NCI-H1092 treated with DMSO at 0.1 percent for 48 hours (cell line): ENCODE measurements at regions not wholly inside any gene's neighbourhood (a gene's known extent, or its start where the extent isn't known, plus 50 kb on each side); places are given as distances from the start of the nearest gene placed in this dataset.
"Not testable (repeated sequence)": the region's sequence is repeated elsewhere in the genome, so short reads cannot be mapped to it uniquely, and the experiment has no call there.

Source experiments
- DNase-seq: peaks from one replicate; lab custom pipeline; 2025; lab: John Stamatoyannopoulos, UW

GRCh38 chrX:15116900-15117299, 153.0 kb downstream of the ASB9 start:
- DNase-seq, result no peak

- DNase-seq, result no peak
Measured at GRCh38 chrX:15114743-15115566, 154.9 kb downstream of the ASB9 start.

DNA sequence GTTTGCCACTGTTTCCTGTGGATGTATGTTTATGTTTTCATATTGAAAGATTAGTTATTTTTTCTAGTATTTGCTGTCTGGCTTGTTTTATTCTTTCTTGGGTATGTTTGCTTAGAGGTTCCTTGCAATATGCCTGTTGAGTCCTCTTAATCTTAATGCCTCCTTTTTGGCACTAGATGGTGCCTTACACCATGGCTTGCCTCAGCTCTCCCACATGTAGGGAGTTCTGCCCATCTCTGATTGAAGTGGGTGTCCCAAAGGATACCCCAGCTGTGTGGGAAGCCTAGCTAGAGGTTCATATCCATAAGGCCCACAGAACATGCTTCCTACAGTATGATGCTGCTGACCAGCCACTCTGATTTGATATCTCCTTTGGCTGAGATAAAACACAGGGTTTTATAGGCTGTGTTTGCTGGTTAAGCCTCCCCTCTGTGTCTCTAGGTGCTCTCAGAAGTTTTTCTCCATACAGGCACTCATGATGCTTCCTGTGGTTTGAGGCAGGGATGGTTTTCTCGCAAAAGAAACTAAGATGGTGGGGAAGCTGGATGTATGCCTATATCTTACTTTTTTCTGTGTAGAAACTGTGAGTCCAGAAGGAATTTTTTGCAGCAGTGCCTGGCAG, 162.4 kb downstream of the ASB9 start:
- DNase-seq, result no peak

- DNase-seq, result no peak
Measured at GRCh38 chrX:15098505-15098904, 171.4 kb downstream of the ASB9 start.

DNA sequence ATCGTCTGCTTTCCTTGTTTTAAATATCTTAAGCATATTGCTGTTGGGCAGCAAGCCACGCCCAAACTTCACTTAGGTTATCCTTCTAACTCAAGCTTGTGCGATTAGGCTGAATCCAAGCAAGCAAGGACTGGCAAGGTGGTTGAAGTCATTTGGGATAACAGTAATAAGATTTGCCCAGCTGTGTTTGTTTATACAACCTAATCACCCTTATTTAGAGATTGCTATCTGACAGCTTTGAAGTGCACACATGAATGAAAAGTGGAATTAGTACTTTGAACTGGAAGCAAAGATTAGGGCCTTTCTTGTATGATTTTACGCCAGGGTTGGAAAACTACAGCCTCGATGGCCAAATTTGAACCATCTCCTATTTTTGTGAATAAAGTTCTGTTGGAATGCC, 182.1 kb downstream of the ASB9 start:
- DNase-seq, result no peak

DNA sequence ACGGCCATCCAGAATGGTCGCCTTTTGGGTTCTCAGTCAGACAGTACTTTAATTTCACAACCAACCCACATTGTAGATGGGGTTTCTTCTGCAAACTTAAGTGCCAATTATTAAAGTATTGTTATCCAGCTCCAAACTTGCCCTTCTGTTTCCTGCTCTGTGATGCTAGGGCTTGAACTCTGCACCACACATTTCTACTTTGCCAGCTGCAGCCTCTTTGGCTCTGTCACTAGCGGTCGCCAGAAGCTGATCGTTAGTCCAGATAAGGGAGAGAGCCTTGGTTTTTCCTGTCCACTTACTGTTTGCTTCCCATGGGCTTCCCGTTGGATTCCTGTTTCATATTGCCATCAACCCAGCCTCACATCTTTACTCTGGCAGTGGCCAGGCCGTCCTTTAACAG, 196.6 kb downstream of the ASB9 start:
- DNase-seq, result no peak

DNA sequence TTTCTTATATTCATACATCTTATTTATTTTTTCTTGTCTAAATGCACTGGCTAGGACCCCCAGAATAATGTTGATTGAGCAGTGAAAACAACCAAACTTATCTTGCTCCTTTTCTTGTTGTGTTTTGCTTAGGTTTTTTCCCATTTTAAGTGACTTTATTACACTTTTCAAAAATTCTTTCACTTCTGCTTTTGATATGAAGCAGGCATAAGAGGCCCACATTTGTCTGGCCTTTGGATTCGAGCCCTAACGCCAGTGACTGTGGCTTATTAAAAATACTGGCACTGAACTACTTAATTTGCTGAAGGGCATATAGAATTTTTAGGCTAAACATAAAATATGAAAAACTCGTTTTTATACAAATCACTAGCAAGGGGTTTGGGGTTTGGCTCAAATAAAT, 197.0 kb downstream of the ASB9 start:
- no peak for DNase-seq

DNA sequence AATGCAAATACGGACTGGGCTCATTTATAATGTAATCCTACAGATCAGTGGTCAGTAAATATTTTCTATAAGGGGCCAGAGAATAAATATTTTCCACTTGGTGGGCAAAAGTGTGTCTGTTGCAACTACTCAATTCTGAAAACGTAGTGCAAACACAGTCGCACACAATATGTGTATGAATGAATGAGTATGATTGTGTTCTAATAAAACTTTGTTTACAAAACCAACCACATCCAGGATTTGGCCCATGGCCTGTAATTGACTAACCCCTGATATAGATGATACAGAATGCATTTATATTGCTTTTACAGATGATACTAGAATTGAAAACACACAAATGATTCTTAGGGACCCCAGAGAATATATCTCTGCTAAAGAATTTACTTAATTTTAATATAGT, 197.6 kb downstream of the ASB9 start:
- DNase-seq, result no peak

GRCh38 chrX:15059474-15059873, 186.3 kb downstream of the MOSPD2 start:
- peak; percentile 16 for DNase-seq

GRCh38 chrX:15056044-15056443, 182.8 kb downstream of the MOSPD2 start:
- no peak for DNase-seq

GRCh38 chrX:15055146-15055930, 182.1 kb downstream of the MOSPD2 start:
- no peak for DNase-seq

GRCh38 chrX:15050395-15050794, 177.2 kb downstream of the MOSPD2 start:
- DNase-seq, result no peak

DNA sequence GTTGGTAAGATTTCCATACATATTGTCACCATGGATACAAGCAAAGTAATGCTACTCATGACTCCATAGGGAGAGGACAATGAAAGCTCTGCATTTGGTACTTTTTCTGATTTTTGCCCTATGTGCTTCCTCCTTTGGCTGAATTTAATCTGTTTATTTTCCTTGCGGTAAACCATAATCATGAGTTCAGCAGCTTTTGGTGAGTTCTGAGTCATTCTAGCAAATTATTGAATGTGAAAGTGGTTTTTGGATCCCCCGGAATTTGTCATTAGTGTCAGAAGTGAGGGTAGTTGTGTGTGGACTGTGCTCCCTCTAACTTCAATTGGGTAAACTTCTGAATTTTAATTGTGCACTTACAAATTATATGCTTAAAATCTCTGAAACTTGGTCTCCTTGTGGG, 170.3 kb downstream of the MOSPD2 start:
- DNase-seq, result no peak

DNA sequence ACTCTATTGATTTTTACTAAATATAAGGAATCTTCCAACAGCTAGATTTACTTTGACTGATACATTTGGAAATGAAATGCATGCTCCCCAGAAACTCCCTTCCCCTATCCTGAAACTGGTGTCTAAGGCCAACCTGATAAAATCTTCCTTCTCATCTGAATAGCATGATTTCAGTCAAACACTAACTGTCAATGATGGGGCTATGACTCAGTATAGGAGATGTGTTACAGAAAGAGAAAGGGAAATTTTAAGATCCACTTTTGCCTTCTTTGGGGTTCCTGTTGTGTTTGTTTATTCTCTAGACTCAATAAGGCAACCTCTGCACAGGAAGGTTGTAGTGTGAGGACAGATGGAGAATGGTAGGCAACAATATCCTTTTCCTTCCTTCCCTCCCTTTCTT, 160.7 kb downstream of the MOSPD2 start:
- no peak for DNase-seq

- no peak for DNase-seq
Measured at GRCh38 chrX:15017491-15017890, 144.3 kb downstream of the MOSPD2 start.

GRCh38 chrX:15016051-15016450, 142.8 kb downstream of the MOSPD2 start:
- DNase-seq, result no peak

DNA sequence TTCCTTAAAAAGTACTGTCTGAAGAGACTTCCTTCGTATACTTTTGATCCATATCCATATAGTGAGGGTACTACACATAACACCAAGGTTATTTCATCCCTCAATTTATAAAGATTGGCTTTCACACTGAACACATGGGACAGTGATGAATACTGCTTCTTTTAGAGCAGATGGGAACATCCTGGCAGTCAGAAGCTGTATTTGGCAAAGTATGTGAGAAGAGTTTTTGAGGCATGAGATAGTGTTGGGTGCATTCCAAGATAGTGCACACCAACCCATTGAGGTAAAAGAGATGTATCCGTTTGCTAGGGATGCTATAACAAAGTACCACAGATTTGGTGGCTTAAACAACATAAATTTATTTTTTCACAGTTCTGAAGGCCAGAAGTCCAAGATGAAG, 141.1 kb downstream of the MOSPD2 start:
- no peak for DNase-seq

DNA sequence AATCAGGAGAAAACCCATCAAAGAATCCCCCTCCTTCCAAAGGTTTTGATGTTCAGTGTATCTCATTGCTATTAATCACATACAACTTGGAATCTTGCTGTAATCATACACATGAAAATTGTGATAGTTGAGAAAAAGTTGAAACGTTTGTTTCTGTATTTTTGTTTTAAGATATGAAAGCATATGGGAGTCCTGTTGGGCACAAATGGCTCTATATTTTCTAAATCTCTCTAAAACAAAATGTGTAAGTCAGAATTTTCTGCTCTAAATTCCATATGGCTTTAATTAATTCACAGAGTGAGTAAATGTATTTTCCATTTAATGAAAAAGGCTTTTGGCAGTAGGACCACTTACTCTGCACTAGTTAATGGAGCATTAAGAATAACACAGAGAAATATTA, 140.2 kb downstream of the MOSPD2 start:
- DNase-seq, result no peak

DNA sequence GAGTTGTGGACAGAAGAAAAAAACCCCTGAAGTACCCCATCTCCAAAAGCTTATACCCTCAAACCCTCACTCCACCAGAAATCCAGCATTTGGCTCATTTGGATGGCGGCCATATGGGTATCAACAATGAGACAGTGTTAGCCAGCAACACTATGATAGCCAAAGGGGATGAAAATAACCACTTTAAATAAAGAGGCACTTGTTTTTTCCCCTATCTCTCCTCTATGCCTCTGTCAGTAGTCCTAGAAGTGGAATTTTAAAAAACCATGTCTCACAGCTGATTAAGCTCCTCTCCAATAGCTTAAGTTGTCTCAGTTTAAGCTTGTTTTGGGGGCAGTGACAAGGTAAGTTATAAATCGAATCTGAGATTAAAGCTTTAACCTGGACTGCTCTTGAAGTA, 124.0 kb downstream of the MOSPD2 start:
- no peak for DNase-seq

DNA sequence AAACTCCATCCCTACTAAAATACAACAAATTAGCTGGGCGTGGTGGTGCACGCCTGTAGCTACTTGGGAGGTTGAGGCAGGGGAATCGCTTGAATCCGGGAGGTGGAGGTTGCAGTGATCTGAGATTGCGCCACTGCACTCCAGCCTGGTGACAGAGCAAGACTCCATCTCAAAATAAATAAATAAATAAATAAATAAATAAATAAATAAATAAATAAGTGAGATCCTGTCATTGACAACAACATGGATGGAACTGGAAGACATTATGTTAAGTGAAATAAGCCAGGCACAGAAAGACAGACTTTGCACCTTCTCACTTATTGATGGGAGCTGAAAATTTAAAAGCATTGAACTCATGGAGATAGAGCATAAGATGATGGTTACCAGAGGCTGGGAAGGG, 111.2 kb downstream of the MOSPD2 start:
- not testable (repeated sequence) for DNase-seq
